ENCODE measurements at regions not wholly inside any gene's neighbourhood (a gene's known extent, or its start where the extent isn't known, plus 50 kb on each side); places are given as distances from the start of the nearest gene placed in this dataset.
"Not testable (repeated sequence)": the region's sequence is repeated elsewhere in the genome, so short reads cannot be mapped to it uniquely, and the experiment has no call there.

DNA sequence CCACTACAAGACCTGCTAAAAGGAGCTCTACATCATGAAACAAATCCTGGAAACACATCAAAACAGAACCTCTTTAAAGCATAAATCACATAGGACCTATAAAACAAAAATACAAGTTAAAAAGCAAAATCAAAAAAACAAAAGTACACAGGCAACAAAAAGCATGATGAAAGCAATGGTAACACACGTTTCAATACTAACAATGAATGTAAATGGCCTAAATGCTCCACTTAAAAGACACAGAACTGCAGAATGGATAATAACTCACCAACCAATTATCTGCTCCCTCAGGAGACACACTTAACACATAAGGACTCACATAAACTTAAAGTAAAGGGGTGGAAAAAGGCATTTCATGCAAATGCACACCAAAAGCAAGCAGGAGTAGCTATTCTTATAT is 66.1 kb upstream of the SSTR4 start:
- DNase-seq: not testable (repeated sequence)

DNA sequence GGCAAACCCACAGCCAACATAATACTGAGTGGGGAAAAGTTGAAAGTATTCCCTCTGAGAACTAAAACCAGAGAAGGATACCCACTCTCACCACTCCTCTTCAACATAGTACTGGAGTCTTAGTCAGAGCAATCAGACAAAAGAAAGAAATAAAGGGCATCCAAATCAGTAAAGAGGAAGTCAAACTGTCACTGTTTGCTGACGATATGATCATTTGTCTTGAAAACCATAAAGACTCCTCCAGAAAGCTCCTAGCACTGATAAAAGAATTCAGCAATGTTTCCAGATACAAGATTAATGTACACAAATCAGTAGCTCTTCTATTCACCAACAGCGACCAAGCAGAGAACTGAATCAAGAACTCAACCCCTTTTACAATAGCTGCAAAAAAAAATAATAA is 64.0 kb upstream of the SSTR4 start:
- DNase-seq: not testable (repeated sequence)

DNA sequence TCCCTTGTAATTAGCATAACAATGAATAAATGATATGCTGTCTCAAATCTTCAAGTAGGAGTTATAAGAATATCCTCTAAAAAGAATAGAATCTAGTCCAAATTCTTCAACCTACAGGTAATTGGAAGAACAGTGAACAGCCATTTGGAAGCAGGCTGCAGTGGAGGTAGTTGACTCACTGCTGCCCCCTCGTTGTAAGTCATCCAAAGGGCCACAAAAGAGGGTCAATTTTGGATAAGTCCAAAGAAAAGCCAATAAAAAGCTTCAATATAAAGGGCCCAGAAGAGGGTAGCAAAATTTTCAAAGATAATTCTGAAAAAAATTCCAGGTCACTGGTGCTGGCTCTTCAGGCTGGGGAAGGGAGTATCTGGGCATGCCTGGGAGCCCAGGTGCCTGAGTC is 60.8 kb upstream of the SSTR4 start:
- DNase-seq: no peak

GRCh38 chr20:22977047-22977785 is 57.9 kb upstream of the SSTR4 start:
- no peak for DNase-seq

- no peak for DNase-seq
Observed at GRCh38 chr20:22984008-22984407, 51.1 kb upstream of the SSTR4 start.

DNA sequence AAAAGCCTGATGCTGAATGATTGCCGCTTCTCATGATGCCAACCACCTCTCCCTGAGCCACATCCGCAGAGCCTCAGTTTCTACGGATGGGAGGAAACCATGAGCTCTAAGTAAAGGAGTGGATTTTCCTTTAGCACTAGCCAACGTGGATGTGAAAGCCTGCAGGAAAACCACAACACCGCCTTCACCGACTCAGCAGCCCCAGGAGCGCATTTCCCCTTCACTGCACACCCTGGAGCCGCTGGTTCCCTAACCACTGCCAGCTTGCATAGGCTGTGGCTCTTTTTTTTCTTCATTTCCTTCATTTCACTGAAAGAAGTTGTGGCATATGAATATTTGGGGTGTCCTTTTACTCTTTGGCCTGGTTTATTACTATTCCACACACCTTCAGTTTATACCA is 50.5 kb upstream of the SSTR4 start:
- DNase-seq: no peak

DNA sequence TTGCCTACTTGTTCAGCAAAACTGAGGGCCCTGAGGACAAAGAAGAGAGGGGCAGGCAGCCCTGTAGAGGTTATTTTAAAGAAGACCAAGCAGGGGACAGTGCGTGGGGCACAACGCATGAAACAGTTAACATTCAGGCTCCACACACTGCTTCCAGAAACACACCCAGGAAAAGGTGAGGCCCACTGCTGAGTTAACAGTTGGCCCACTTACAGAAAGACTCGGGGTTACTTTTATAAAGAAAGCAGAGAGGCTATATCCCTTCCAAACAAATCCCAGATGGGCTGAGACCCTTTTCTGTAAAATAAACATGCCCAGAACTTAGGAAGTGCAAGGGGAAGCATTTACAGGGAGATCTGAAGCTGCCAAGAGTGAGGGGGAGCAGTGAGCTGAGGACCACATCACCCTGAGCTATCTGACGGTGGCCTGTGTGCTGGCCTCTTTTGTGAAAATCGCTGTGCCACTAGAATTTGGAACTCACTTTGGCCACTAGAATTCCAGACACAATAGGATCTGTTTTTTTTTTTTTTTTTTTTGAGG is 49.8 kb upstream of the SSTR4 start:
- no peak for DNase-seq
